ENCODE measurements at regions not wholly inside any gene's neighbourhood (a gene's known extent, or its start where the extent isn't known, plus 50 kb on each side); places are given as distances from the start of the nearest gene placed in this dataset.

- no peak overlapping the region for H3K4me3 ChIP-seq (ENCODE audit: low read length in 2 of 2)
- H3K36me3 ChIP-seq (ENCODE audit: control insufficient read depth in 2 of 2, insufficient read depth in 2 of 2, low read length in 2 of 2) = no peaks in the 10 kb centered on the region
- H3K27ac ChIP-seq (ENCODE audit: low read length) = no peak overlapping the region
- no peak overlapping the region for H3K9ac ChIP-seq (ENCODE audit: low read length in 2 of 2)
- H3K4me1 ChIP-seq (ENCODE audit: control insufficient read depth, insufficient read depth, low read length) = no peaks in the 10 kb centered on the region
- no peaks in the 10 kb centered on the region for H3K9me3 ChIP-seq (ENCODE audit: control insufficient read depth in 2 of 2, low read length in 2 of 2)
- no peaks in the 10 kb centered on the region for H3K27me3 ChIP-seq (ENCODE audit: control insufficient read depth in 1 of 2, insufficient read depth in 2 of 2, low read length in 2 of 2)
Measured at GRCh38 chr5:86125731-86126601, 491.8 kb upstream of the COX7C start.

GRCh38 chr5:86127696-86128095, 490.0 kb upstream of the COX7C start:
- Histone ChIP-seq H3K27me3 (ENCODE audit: control insufficient read depth in 1 of 2, insufficient read depth in 2 of 2, low read length in 2 of 2) (no peaks in the 10 kb centered on the region), H3K9me3 (ENCODE audit: control insufficient read depth in 2 of 2, low read length in 2 of 2) (no peaks in the 10 kb centered on the region), H3K27ac (ENCODE audit: low read length) (no peak overlapping the region), H3K4me1 (ENCODE audit: control insufficient read depth, insufficient read depth, low read length) (no peaks in the 10 kb centered on the region), H3K36me3 (ENCODE audit: control insufficient read depth in 2 of 2, insufficient read depth in 2 of 2, low read length in 2 of 2) (no peaks in the 10 kb centered on the region), H3K9ac (ENCODE audit: low read length in 2 of 2) (no peak overlapping the region), H3K4me3 (ENCODE audit: low read length in 2 of 2) (no peak overlapping the region)

GRCh38 chr5:86129009-86129408, 488.7 kb upstream of the COX7C start:
- Histone ChIP-seq H3K9ac (ENCODE audit: low read length in 2 of 2) (no peak overlapping the region), H3K4me3 (ENCODE audit: low read length in 2 of 2) (no peak overlapping the region), H3K27me3 (ENCODE audit: control insufficient read depth in 1 of 2, insufficient read depth in 2 of 2, low read length in 2 of 2) (no peaks in the 10 kb centered on the region), H3K27ac (ENCODE audit: low read length) (no peak overlapping the region), H3K9me3 (ENCODE audit: control insufficient read depth in 2 of 2, low read length in 2 of 2) (no peaks in the 10 kb centered on the region), H3K4me1 (ENCODE audit: control insufficient read depth, insufficient read depth, low read length) (no peaks in the 10 kb centered on the region), H3K36me3 (ENCODE audit: control insufficient read depth in 2 of 2, insufficient read depth in 2 of 2, low read length in 2 of 2) (no peaks in the 10 kb centered on the region)

GRCh38 chr5:86137297-86137696, 480.4 kb upstream of the COX7C start:
- H3K9ac ChIP-seq (ENCODE audit: low read length in 2 of 2) = no peak overlapping the region
- H3K4me3 ChIP-seq (ENCODE audit: low read length in 2 of 2) = no peak overlapping the region
- H3K9me3 ChIP-seq (ENCODE audit: control insufficient read depth in 2 of 2, low read length in 2 of 2) = no peaks in the 10 kb centered on the region
- H3K4me1 ChIP-seq (ENCODE audit: control insufficient read depth, insufficient read depth, low read length) = no peaks in the 10 kb centered on the region
- H3K27me3 ChIP-seq (ENCODE audit: control insufficient read depth in 1 of 2, insufficient read depth in 2 of 2, low read length in 2 of 2) = no peaks in the 10 kb centered on the region
- no peak overlapping the region for H3K27ac ChIP-seq (ENCODE audit: low read length)
- no peaks in the 10 kb centered on the region for H3K36me3 ChIP-seq (ENCODE audit: control insufficient read depth in 2 of 2, insufficient read depth in 2 of 2, low read length in 2 of 2)

- peak overlapping the region; percentile 58 for H3K27ac ChIP-seq (ENCODE audit: low read length)
Measured at GRCh38 chr5:86143837-86144236, 473.9 kb upstream of the COX7C start.

GRCh38 chr5:86152988-86153560, 464.7 kb upstream of the COX7C start:
- Histone ChIP-seq H3K4me3 (ENCODE audit: low read length in 2 of 2) (no peak overlapping the region), H3K9me3 (ENCODE audit: control insufficient read depth in 2 of 2, low read length in 2 of 2) (no peaks in the 10 kb centered on the region), H3K36me3 (ENCODE audit: control insufficient read depth in 2 of 2, insufficient read depth in 2 of 2, low read length in 2 of 2) (no peaks in the 10 kb centered on the region), H3K9ac (ENCODE audit: low read length in 2 of 2) (no peak overlapping the region), H3K4me1 (ENCODE audit: control insufficient read depth, insufficient read depth, low read length) (no peaks in the 10 kb centered on the region), H3K27me3 (ENCODE audit: control insufficient read depth in 1 of 2, insufficient read depth in 2 of 2, low read length in 2 of 2) (no peaks in the 10 kb centered on the region), H3K27ac (ENCODE audit: low read length) (no peak overlapping the region)

More at GRCh38 chr5:86143837-86144236, 473.9 kb upstream of the COX7C start:
- no peak overlapping the region for H3K9ac ChIP-seq (ENCODE audit: low read length in 2 of 2)
- no peaks in the 10 kb centered on the region for H3K36me3 ChIP-seq (ENCODE audit: control insufficient read depth in 2 of 2, insufficient read depth in 2 of 2, low read length in 2 of 2)
- H3K9me3 ChIP-seq (ENCODE audit: control insufficient read depth in 2 of 2, low read length in 2 of 2) = no peaks in the 10 kb centered on the region
- H3K27me3 ChIP-seq (ENCODE audit: control insufficient read depth in 1 of 2, insufficient read depth in 2 of 2, low read length in 2 of 2) = no peaks in the 10 kb centered on the region
- peak overlapping the region in 1 of 2 donors; percentile 31 for H3K4me3 ChIP-seq (ENCODE audit: low read length in 2 of 2)
- H3K4me1 ChIP-seq (ENCODE audit: control insufficient read depth, insufficient read depth, low read length) = no peaks in the 10 kb centered on the region

- Histone ChIP-seq H3K9ac (ENCODE audit: low read length in 2 of 2) (no peak overlapping the region), H3K27ac (ENCODE audit: low read length) (no peak overlapping the region), H3K27me3 (ENCODE audit: control insufficient read depth in 1 of 2, insufficient read depth in 2 of 2, low read length in 2 of 2) (no peaks in the 10 kb centered on the region), H3K4me3 (ENCODE audit: low read length in 2 of 2) (no peak overlapping the region), H3K4me1 (ENCODE audit: control insufficient read depth, insufficient read depth, low read length) (no peaks in the 10 kb centered on the region), H3K36me3 (ENCODE audit: control insufficient read depth in 2 of 2, insufficient read depth in 2 of 2, low read length in 2 of 2) (no peaks in the 10 kb centered on the region), H3K9me3 (ENCODE audit: control insufficient read depth in 2 of 2, low read length in 2 of 2) (no peaks in the 10 kb centered on the region)
Measured at GRCh38 chr5:86155796-86156195, 461.9 kb upstream of the COX7C start.

GRCh38 chr5:86170194-86170593, 447.5 kb upstream of the COX7C start:
- Histone ChIP-seq H3K9me3 (ENCODE audit: control insufficient read depth in 2 of 2, low read length in 2 of 2) (no peaks in the 10 kb centered on the region), H3K36me3 (ENCODE audit: control insufficient read depth in 2 of 2, insufficient read depth in 2 of 2, low read length in 2 of 2) (no peaks in the 10 kb centered on the region), H3K4me1 (ENCODE audit: control insufficient read depth, insufficient read depth, low read length) (no peaks in the 10 kb centered on the region), H3K27ac (ENCODE audit: low read length) (no peak overlapping the region), H3K9ac (ENCODE audit: low read length in 2 of 2) (no peak overlapping the region), H3K4me3 (ENCODE audit: low read length in 2 of 2) (no peak overlapping the region), H3K27me3 (ENCODE audit: control insufficient read depth in 1 of 2, insufficient read depth in 2 of 2, low read length in 2 of 2) (no peaks in the 10 kb centered on the region)

- Histone ChIP-seq H3K36me3 (ENCODE audit: control insufficient read depth in 2 of 2, insufficient read depth in 2 of 2, low read length in 2 of 2) (no peaks in the 10 kb centered on the region), H3K4me3 (ENCODE audit: low read length in 2 of 2) (no peak overlapping the region), H3K4me1 (ENCODE audit: control insufficient read depth, insufficient read depth, low read length) (peaks cover 2% of the 10 kb centered on the region)
Measured at GRCh38 chr5:86175224-86175623, 442.5 kb upstream of the COX7C start.

GRCh38 chr5:86199287-86199686, 418.5 kb upstream of the COX7C start:
- H3K4me3 ChIP-seq (ENCODE audit: low read length in 2 of 2) = no peak overlapping the region
- H3K9ac ChIP-seq (ENCODE audit: low read length in 2 of 2) = no peak overlapping the region
- H3K27ac ChIP-seq (ENCODE audit: low read length) = no peak overlapping the region
- H3K9me3 ChIP-seq (ENCODE audit: control insufficient read depth in 2 of 2, low read length in 2 of 2) = no peaks in the 10 kb centered on the region
- no peaks in the 10 kb centered on the region for H3K27me3 ChIP-seq (ENCODE audit: control insufficient read depth in 1 of 2, insufficient read depth in 2 of 2, low read length in 2 of 2)
- no peaks in the 10 kb centered on the region for H3K36me3 ChIP-seq (ENCODE audit: control insufficient read depth in 2 of 2, insufficient read depth in 2 of 2, low read length in 2 of 2)
- H3K4me1 ChIP-seq (ENCODE audit: control insufficient read depth, insufficient read depth, low read length) = no peaks in the 10 kb centered on the region

More at GRCh38 chr5:86175224-86175623, 442.5 kb upstream of the COX7C start:
- Histone ChIP-seq H3K27me3 (ENCODE audit: control insufficient read depth in 1 of 2, insufficient read depth in 2 of 2, low read length in 2 of 2) (no peaks in the 10 kb centered on the region), H3K9ac (ENCODE audit: low read length in 2 of 2) (no peak overlapping the region), H3K9me3 (ENCODE audit: control insufficient read depth in 2 of 2, low read length in 2 of 2) (no peaks in the 10 kb centered on the region), H3K27ac (ENCODE audit: low read length) (no peak overlapping the region)

- Histone ChIP-seq H3K9me3 (ENCODE audit: control insufficient read depth in 2 of 2, low read length in 2 of 2) (peaks cover 0 to 5% of the 10 kb centered on the region in 2 donors), H3K36me3 (ENCODE audit: control insufficient read depth in 2 of 2, insufficient read depth in 2 of 2, low read length in 2 of 2) (no peaks in the 10 kb centered on the region)
Measured at GRCh38 chr5:86228147-86228546, 389.6 kb upstream of the COX7C start.

More at GRCh38 chr5:86228147-86228546, 389.6 kb upstream of the COX7C start:
- H3K4me1 ChIP-seq (ENCODE audit: control insufficient read depth, insufficient read depth, low read length) = no peaks in the 10 kb centered on the region
- no peak overlapping the region for H3K9ac ChIP-seq (ENCODE audit: low read length in 2 of 2)
- no peaks in the 10 kb centered on the region for H3K27me3 ChIP-seq (ENCODE audit: control insufficient read depth in 1 of 2, insufficient read depth in 2 of 2, low read length in 2 of 2)
- no peak overlapping the region for H3K4me3 ChIP-seq (ENCODE audit: low read length in 2 of 2)
- H3K27ac ChIP-seq (ENCODE audit: low read length) = no peak overlapping the region

Measured in stomach smooth muscle (tissue), 2 donors.